ENCODE measurements at regions not wholly inside any gene's neighbourhood (a gene's known extent, or its start where the extent isn't known, plus 50 kb on each side); places are given as distances from the start of the nearest gene placed in this dataset.
"Not testable (repeated sequence)": the region's sequence is repeated elsewhere in the genome, so short reads cannot be mapped to it uniquely, and the experiment has no call there.

GRCh38 chr9:103545260-103545659 is 548.8 kb upstream of the SMC2 start:
- DNase-seq (ENCODE audit: low read depth): no peak
- H3K4me3 ChIP-seq (ENCODE audit: low read length): no peak overlapping the region
- no peak for TF ChIP-seq CTCF (IDR thresholded peaks at IDR 0.05; ENCODE audit: insufficient read depth, low read depth, low read length, missing control alignments)

- DNase-seq (ENCODE audit: low read depth): no peak
- no peak for TF ChIP-seq CTCF (IDR thresholded peaks at IDR 0.05; ENCODE audit: insufficient read depth, low read depth, low read length, missing control alignments)
- no peak overlapping the region for H3K4me3 ChIP-seq (ENCODE audit: low read length)
Observed at GRCh38 chr9:103552712-103553111, 541.4 kb upstream of the SMC2 start.

- H3K4me3 ChIP-seq (ENCODE audit: low read length): no peak overlapping the region
- no peak for TF ChIP-seq CTCF (IDR thresholded peaks at IDR 0.05; ENCODE audit: insufficient read depth, low read depth, low read length, missing control alignments)
- DNase-seq (ENCODE audit: low read depth): peak; percentile 86
Observed at GRCh38 chr9:103574056-103574455, 520.1 kb upstream of the SMC2 start.

GRCh38 chr9:103586721-103587120 is 507.4 kb upstream of the SMC2 start:
- TF ChIP-seq CTCF (IDR thresholded peaks at IDR 0.05; ENCODE audit: insufficient read depth, low read depth, low read length, missing control alignments): no peak
- DNase-seq (ENCODE audit: low read depth): no peak
- no peak overlapping the region for H3K4me3 ChIP-seq (ENCODE audit: low read length)

GRCh38 chr9:103601287-103601686 is 492.8 kb upstream of the SMC2 start:
- DNase-seq (ENCODE audit: low read depth): no peak
- no peak overlapping the region for H3K4me3 ChIP-seq (ENCODE audit: low read length)
- TF ChIP-seq CTCF (IDR thresholded peaks at IDR 0.05; ENCODE audit: insufficient read depth, low read depth, low read length, missing control alignments): no peak

- H3K4me3 ChIP-seq (ENCODE audit: low read length); DNase-seq (ENCODE audit: low read depth): not testable (repeated sequence)
Observed at GRCh38 chr9:103611950-103612349, 482.2 kb upstream of the SMC2 start.

GRCh38 chr9:103615994-103616393 is 478.1 kb upstream of the SMC2 start:
- DNase-seq (ENCODE audit: low read depth): no peak
- no peak for TF ChIP-seq CTCF (IDR thresholded peaks at IDR 0.05; ENCODE audit: insufficient read depth, low read depth, low read length, missing control alignments)
- no peak overlapping the region for H3K4me3 ChIP-seq (ENCODE audit: low read length)

- H3K4me3 ChIP-seq (ENCODE audit: low read length): no peak overlapping the region
- no peak for DNase-seq (ENCODE audit: low read depth)
Observed at GRCh38 chr9:103617046-103617445, 477.1 kb upstream of the SMC2 start.

More at GRCh38 chr9:103617046-103617445, 477.1 kb upstream of the SMC2 start:
- TF ChIP-seq CTCF (IDR thresholded peaks at IDR 0.05; ENCODE audit: insufficient read depth, low read depth, low read length, missing control alignments): no peak
